Neural cell (in vitro differentiated cells): ENCODE measurements at regions not wholly inside any gene's neighbourhood (a gene's known extent, or its start where the extent isn't known, plus 50 kb on each side); places are given as distances from the start of the nearest gene placed in this dataset.

ENCODE experiments used
- H2AFZ ChIP-seq: fragments of 200-600, 300-800 bp; sonication (generic), shearing (Covaris generic); 2 replicates; pipeline ENCODE4 v1.6.0; 2014; ENCODE audit warnings: low read depth, mild to moderate bottlenecking, antibody characterized with exemption, low read length, moderate library complexity
- H3F3A ChIP-seq: fragments of 200-600 bp; shearing (Covaris generic); 2 replicates; pipeline ENCODE4 v1.6.1; 2016; ENCODE audit warnings: mild to moderate bottlenecking, moderate library complexity, mixed read lengths, antibody characterized with exemption, low read length; ENCODE audit not compliant: insufficient read depth, poor library complexity, severe bottlenecking
- H3K27ac ChIP-seq: fragments of 200-600, 300-800 bp; sonication (generic), shearing (Covaris generic); 2 replicates; pipeline ENCODE4 v1.5.1; 2014; ENCODE audit warnings: mild to moderate bottlenecking, low read length, moderate library complexity
- H3K27me3 ChIP-seq: fragments of 300-800, 200-600 bp; sonication (generic), shearing (Covaris generic); 2 replicates; pipeline ENCODE4 v1.6.0; 2014; ENCODE audit warnings: mild to moderate bottlenecking, low read depth, low read length, moderate library complexity; ENCODE audit not compliant: insufficient read depth
- H3K36me3 ChIP-seq: fragments of 300-800, 200-600 bp; sonication (generic), shearing (Covaris generic); 2 replicates; pipeline ENCODE4 v1.5.1; 2014; ENCODE audit warnings: mild to moderate bottlenecking, antibody characterized with exemption, low read length, moderate library complexity; ENCODE audit not compliant: insufficient read depth
- H3K4me2 ChIP-seq: fragments of 300-800, 200-600 bp; sonication (generic), shearing (Covaris generic); 2 replicates; pipeline ENCODE4 v1.6.0; 2014; ENCODE audit warnings: mild to moderate bottlenecking, low read length
- H3K4me3 ChIP-seq: fragments of 300-800, 200-600 bp; sonication (generic), shearing (Covaris generic); 2 replicates; pipeline ENCODE4 v1.5.1; 2014; ENCODE audit warnings: mild to moderate bottlenecking, low read length, moderate library complexity
- H3K79me2 ChIP-seq: fragments of 200-600 bp; shearing (Covaris generic); replicated peaks from 2 replicates; pipeline ENCODE4 v1.6.0; 2014; ENCODE audit warnings: mild to moderate bottlenecking, low read length, moderate library complexity; ENCODE audit not compliant: insufficient read depth
- H3K9ac ChIP-seq: fragments of 300-800, 200-600 bp; sonication (generic), shearing (Covaris generic); 2 replicates; pipeline ENCODE4 v1.6.1; 2016; ENCODE audit warnings: mild to moderate bottlenecking, low read length, mixed read lengths
- H3K9me2 ChIP-seq: fragments of 200-600 bp; shearing (Covaris generic); 2 replicates; pipeline ENCODE4 v1.6.1; 2016; ENCODE audit warnings: mild to moderate bottlenecking, low read length, mixed read lengths; ENCODE audit not compliant: insufficient read depth
- H3K9me3 ChIP-seq: fragments of 200-600, 300-800 bp; sonication (generic), shearing (Covaris generic); 2 replicates; pipeline ENCODE4 v1.6.1; 2016; ENCODE audit warnings: mild to moderate bottlenecking, mixed run types, low read length, moderate library complexity, mixed read lengths
- H4K20me1 ChIP-seq: fragments of 200-600 bp; shearing (Covaris generic); 2 replicates; pipeline ENCODE4 v1.6.1; 2016; ENCODE audit warnings: mild to moderate bottlenecking, mixed run types; ENCODE audit not compliant: insufficient read depth
- CTCF ChIP-seq: fragments of 450-650 bp; IDR thresholded peaks from 2 replicates; pipeline ENCODE4 v1.5.1; 2014; ENCODE audit warnings: antibody characterized with exemption, mild to moderate bottlenecking, moderate library complexity; ENCODE audit not compliant: poor library complexity, severe bottlenecking
- EP300 ChIP-seq: fragments of 450-650 bp; conservative IDR thresholded peaks from 2 replicates; pipeline ENCODE4 v1.6.1; 2014; ENCODE audit warnings: antibody characterized with exemption, mild to moderate bottlenecking, moderate library complexity; ENCODE audit not compliant: poor library complexity, severe bottlenecking
- EZH2 ChIP-seq: fragments of 200-600, 300-800 bp; shearing (Covaris generic), sonication (generic); IDR thresholded peaks from 2 replicates; pipeline ENCODE4 v1.6.1; 2014; ENCODE audit warnings: antibody characterized with exemption, low read length, borderline replicate concordance, mild to moderate bottlenecking; ENCODE audit not compliant: insufficient read depth, poor library complexity, severe bottlenecking
- MXI1 ChIP-seq: fragments of 450-650 bp; conservative IDR thresholded peaks from 2 replicates; pipeline ENCODE4 v1.6.1; 2014; ENCODE audit warnings: antibody characterized with exemption, mild to moderate bottlenecking; ENCODE audit not compliant: poor library complexity, severe bottlenecking
- POLR2AphosphoS5 ChIP-seq: IDR thresholded peaks from 2 replicates; pipeline ENCODE4 v1.6.1; 2012
- RAD21 ChIP-seq: fragments of 450-650 bp; conservative IDR thresholded peaks from 2 replicates; pipeline ENCODE4 v1.6.1; 2014; ENCODE audit warnings: antibody characterized with exemption, mild to moderate bottlenecking, moderate library complexity
- REST ChIP-seq: IDR thresholded peaks from 2 replicates; pipeline ENCODE4 v1.6.1; 2012; ENCODE audit warnings: borderline replicate concordance
- SMC3 ChIP-seq: fragments of 450-650 bp; conservative IDR thresholded peaks from 2 replicates; pipeline ENCODE4 v1.6.1; 2014; ENCODE audit warnings: antibody characterized with exemption, mild to moderate bottlenecking, moderate library complexity; ENCODE audit not compliant: poor library complexity
- TAF1 ChIP-seq: IDR thresholded peaks from 2 replicates; pipeline ENCODE4 v1.6.1; 2012; ENCODE audit warnings: low read depth

- Histone ChIP-seq H3K9ac (no peak overlapping the region), H3K27ac (no peak overlapping the region), H3K4me2 (no peak overlapping the region), H3K79me2 (no peaks in the 10 kb centered on the region), H3F3A (no peaks in the 10 kb centered on the region), H4K20me1 (no peaks in the 10 kb centered on the region), H3K9me2 (no peaks in the 10 kb centered on the region), H3K9me3 (no peaks in the 10 kb centered on the region), H3K36me3 (no peaks in the 10 kb centered on the region), H2AFZ (no peak overlapping the region), H3K4me3 (no peak overlapping the region), H3K27me3 (no peaks in the 10 kb centered on the region)
- TF ChIP-seq EZH2 (no peak), POLR2AphosphoS5 (no peak), EP300 (no peak), TAF1 (no peak), SMC3 (no peak)
These were observed 570.2 kb downstream of the UTRN start for GRCh38 chr6:144855375-144855774.

- Histone ChIP-seq H3K36me3 (no peaks in the 10 kb centered on the region), H3K4me2 (no peak overlapping the region), H3F3A (no peaks in the 10 kb centered on the region), H3K4me3 (no peak overlapping the region), H3K27ac (no peak overlapping the region), H3K27me3 (no peaks in the 10 kb centered on the region), H4K20me1 (no peaks in the 10 kb centered on the region), H3K79me2 (no peaks in the 10 kb centered on the region), H3K9ac (no peak overlapping the region), H3K9me2 (no peaks in the 10 kb centered on the region), H2AFZ (no peak overlapping the region), H3K9me3 (no peaks in the 10 kb centered on the region)
- TF ChIP-seq RAD21: no peak
- no peak for TF ChIP-seq SMC3
- TF ChIP-seq POLR2AphosphoS5: no peak
- no peak for TF ChIP-seq EZH2
- TF ChIP-seq MXI1: no peak
- TF ChIP-seq CTCF: no peak
- TF ChIP-seq TAF1: no peak
- TF ChIP-seq EP300: no peak
- no peak for TF ChIP-seq REST
These were observed 570.8 kb downstream of the UTRN start for GRCh38 chr6:144855812-144856531.
